NT2/D1 (cell line): ENCODE measurements at regions not wholly inside any gene's neighbourhood (a gene's known extent, or its start where the extent isn't known, plus 50 kb on each side); places are given as distances from the start of the nearest gene placed in this dataset.

ENCODE experiments used
- SUZ12 ChIP-seq: IDR thresholded peaks from 2 replicates; pipeline ENCODE4 v1.6.1; 2011; ENCODE audit not compliant: insufficient read length, insufficient read depth; ENCODE audit errors: extremely low read depth
- YY1 ChIP-seq: IDR thresholded peaks from 2 replicates; pipeline ENCODE4 v1.6.1; 2011; ENCODE audit not compliant: insufficient read length, insufficient read depth
- ZNF274 ChIP-seq: IDR thresholded peaks from 2 replicates; pipeline ENCODE4 v1.6.1; 2011; ENCODE audit warnings: mild to moderate bottlenecking, low read depth, low read length

DNA sequence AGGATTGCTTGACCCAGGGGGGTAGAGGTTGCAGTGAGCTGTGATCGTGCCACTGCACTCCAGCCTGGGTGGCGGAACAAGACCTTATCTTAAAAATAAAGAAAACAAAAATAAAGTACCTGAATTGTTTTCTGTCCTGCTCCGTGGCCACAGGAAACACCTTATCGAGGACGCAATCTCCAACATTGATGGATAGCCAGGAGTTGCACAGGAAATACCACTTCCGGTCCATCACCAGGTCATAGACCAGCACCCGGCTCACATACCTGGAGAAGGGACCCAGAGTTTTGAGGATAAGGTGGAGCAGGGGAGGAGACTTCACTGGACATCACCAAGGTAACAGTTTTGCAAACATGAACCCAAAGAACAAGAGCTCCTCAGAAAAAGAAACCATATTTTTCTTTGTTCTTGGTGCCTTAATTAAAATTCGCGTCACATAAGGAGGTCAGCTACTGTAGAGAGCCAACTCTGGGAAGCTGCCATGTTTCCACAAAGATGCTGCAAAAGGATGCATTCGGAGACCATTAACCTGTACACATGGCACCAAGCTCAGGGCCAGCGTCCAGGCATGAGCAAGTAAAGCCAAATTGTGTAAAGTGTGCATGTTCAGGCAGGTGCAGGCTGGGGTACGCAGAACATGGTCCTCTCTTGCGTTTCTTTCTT, 55.6 kb upstream of the GCSH start:
- TF ChIP-seq SUZ12 (no peak), YY1 (no peak), ZNF274 (no peak)
